Neural progenitor cell (in vitro differentiated cells): ENCODE measurements at regions not wholly inside any gene's neighbourhood (a gene's known extent, or its start where the extent isn't known, plus 50 kb on each side); places are given as distances from the start of the nearest gene placed in this dataset.

Experiments used
- DNase-seq: peaks from one replicate; pipeline ENCODE4 v3.0.0-alpha.2; 2016; ENCODE audit warnings: low spot score
- H2AFZ ChIP-seq: fragments of 200-600 bp; sonication (generic); replicated peaks from 2 replicates; pipeline ENCODE4 v1.6.1; 2016; ENCODE audit warnings: antibody characterized with exemption
- H3F3A ChIP-seq: fragments of 200-600 bp; sonication (generic); 2 replicates; pipeline ENCODE4 v1.6.1; 2016; ENCODE audit warnings: antibody characterized with exemption, low read depth
- H3K27ac ChIP-seq: fragments of 200-600 bp; sonication (generic); 2 replicates; pipeline ENCODE4 v1.5.1; 2016; ENCODE audit warnings: mild to moderate bottlenecking
- H3K27me3 ChIP-seq: fragments of 200-600 bp; sonication (generic); 2 replicates; pipeline ENCODE4 v1.6.1; 2016; ENCODE audit warnings: mild to moderate bottlenecking, moderate library complexity
- H3K36me3 ChIP-seq: fragments of 200-600 bp; sonication (generic); 2 replicates; pipeline ENCODE4 v1.5.1; 2016
- H3K4me1 ChIP-seq: fragments of 200-600 bp; sonication (generic); 2 replicates; pipeline ENCODE4 v1.6.1; 2016; ENCODE audit warnings: mixed run types
- H3K4me2 ChIP-seq: fragments of 200-600 bp; sonication (generic); 2 replicates; pipeline ENCODE4 v1.6.1; 2016
- H3K4me3 ChIP-seq: fragments of 200-600 bp; sonication (generic); 2 replicates; pipeline ENCODE4 v1.5.1; 2016
- H3K79me2 ChIP-seq: fragments of 200-600 bp; sonication (generic); 2 replicates; pipeline ENCODE4 v1.6.1; 2016; ENCODE audit warnings: low read depth
- H3K9ac ChIP-seq: fragments of 200-600 bp; sonication (generic); 2 replicates; pipeline ENCODE4 v1.6.1; 2016
- H3K9me3 ChIP-seq: fragments of 200-600 bp; sonication (generic); 2 replicates; pipeline ENCODE4 v1.5.1; 2016; ENCODE audit warnings: low read depth
- H4K20me1 ChIP-seq: fragments of 200-600 bp; sonication (generic); 2 replicates; pipeline ENCODE4 v1.6.1; 2016; ENCODE audit warnings: low read depth
- H3K27ac Mint-ChIP-seq: 3 replicates; pipeline ENCODE4 v1.8.0; 2021; ENCODE audit warnings: mixed read lengths
- H3K27me3 Mint-ChIP-seq: 2 replicates; pipeline ENCODE4 v1.8.0; 2022; ENCODE audit warnings: low read depth, mild to moderate bottlenecking, inconsistent platforms, moderate library complexity, mixed read lengths; ENCODE audit not compliant: insufficient read depth
- H3K36me3 Mint-ChIP-seq: 3 replicates; pipeline ENCODE4 v1.8.0; 2021; ENCODE audit warnings: mixed read lengths
- H3K4me1 Mint-ChIP-seq: 3 replicates; pipeline ENCODE4 v1.8.0; 2021; ENCODE audit warnings: mixed read lengths
- H3K4me3 Mint-ChIP-seq: 3 replicates; pipeline ENCODE4 v1.8.0; 2021; ENCODE audit warnings: mild to moderate bottlenecking, moderate library complexity, mixed read lengths
- H3K9me3 Mint-ChIP-seq: 3 replicates; pipeline ENCODE4 v1.8.0; 2020; ENCODE audit warnings: mixed read lengths
- EZH2 ChIP-seq: fragments of 200-600 bp; sonication (generic); IDR thresholded peaks from 2 replicates; pipeline ENCODE4 v1.6.1; 2017; ENCODE audit warnings: antibody characterized with exemption, mild to moderate bottlenecking, moderate library complexity
- EZH2phosphoT487 ChIP-seq: fragments of 200-600 bp; sonication (generic); IDR thresholded peaks from 2 replicates; pipeline ENCODE4 v1.6.1; 2017; ENCODE audit warnings: antibody characterized with exemption
- TF ChIP-seq, protein P1 (sequence below): fragments of 200-600 bp; sonication (generic); IDR thresholded peaks from 2 replicates; pipeline ENCODE4 v1.5.1; 2017; ENCODE audit warnings: antibody characterized with exemption, mild to moderate bottlenecking

DNA sequence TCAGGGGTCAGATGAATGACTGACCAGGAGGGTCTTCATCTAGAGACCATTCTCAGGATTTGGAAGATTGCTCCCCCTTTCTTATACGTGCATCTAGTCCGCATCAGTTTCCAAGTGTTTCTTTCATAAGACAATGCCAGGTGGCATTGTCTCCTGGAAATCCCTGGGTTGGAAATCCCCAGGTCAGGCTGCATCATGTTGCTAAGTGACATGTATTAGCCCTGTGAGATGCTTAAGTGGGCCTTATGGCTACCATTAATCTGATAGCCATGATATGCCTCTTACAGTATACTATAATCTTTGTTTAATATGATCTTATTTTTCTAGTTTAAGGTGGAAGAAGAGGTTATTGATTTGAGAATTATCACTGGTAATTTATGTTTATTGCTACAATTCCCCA is 92.8 kb downstream of the DIO3 start:
- no peaks in the 10 kb centered on the region for H3K36me3 Mint-ChIP-seq
- H3K9me3 ChIP-seq: no peaks in the 10 kb centered on the region
- TF ChIP-seq, protein P1, sequence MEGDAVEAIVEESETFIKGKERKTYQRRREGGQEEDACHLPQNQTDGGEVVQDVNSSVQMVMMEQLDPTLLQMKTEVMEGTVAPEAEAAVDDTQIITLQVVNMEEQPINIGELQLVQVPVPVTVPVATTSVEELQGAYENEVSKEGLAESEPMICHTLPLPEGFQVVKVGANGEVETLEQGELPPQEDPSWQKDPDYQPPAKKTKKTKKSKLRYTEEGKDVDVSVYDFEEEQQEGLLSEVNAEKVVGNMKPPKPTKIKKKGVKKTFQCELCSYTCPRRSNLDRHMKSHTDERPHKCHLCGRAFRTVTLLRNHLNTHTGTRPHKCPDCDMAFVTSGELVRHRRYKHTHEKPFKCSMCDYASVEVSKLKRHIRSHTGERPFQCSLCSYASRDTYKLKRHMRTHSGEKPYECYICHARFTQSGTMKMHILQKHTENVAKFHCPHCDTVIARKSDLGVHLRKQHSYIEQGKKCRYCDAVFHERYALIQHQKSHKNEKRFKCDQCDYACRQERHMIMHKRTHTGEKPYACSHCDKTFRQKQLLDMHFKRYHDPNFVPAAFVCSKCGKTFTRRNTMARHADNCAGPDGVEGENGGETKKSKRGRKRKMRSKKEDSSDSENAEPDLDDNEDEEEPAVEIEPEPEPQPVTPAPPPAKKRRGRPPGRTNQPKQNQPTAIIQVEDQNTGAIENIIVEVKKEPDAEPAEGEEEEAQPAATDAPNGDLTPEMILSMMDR: no peak
- no peak for TF ChIP-seq EZH2phosphoT487
- TF ChIP-seq EZH2: no peak
- H4K20me1 ChIP-seq: no peaks in the 10 kb centered on the region
- H3K27me3 ChIP-seq: peaks cover 89% of the 10 kb centered on the region
- DNase-seq: no peak
- H3K27me3 Mint-ChIP-seq: no peaks in the 10 kb centered on the region
- no peaks in the 10 kb centered on the region for H3K36me3 ChIP-seq
- H3K4me1 ChIP-seq: no peaks in the 10 kb centered on the region
- no peaks in the 10 kb centered on the region for H3F3A ChIP-seq
- no peak overlapping the region for H3K27ac Mint-ChIP-seq
- no peak overlapping the region for H3K27ac ChIP-seq
- H3K4me3 ChIP-seq: no peak overlapping the region
- no peak overlapping the region for H2AFZ ChIP-seq
- H3K4me1 Mint-ChIP-seq: no peaks in the 10 kb centered on the region
- H3K4me2 ChIP-seq: no peak overlapping the region
- no peak overlapping the region for H3K4me3 Mint-ChIP-seq
- H3K9ac ChIP-seq: no peak overlapping the region
- no peaks in the 10 kb centered on the region for H3K79me2 ChIP-seq
- no peaks in the 10 kb centered on the region for H3K9me3 Mint-ChIP-seq

DNA sequence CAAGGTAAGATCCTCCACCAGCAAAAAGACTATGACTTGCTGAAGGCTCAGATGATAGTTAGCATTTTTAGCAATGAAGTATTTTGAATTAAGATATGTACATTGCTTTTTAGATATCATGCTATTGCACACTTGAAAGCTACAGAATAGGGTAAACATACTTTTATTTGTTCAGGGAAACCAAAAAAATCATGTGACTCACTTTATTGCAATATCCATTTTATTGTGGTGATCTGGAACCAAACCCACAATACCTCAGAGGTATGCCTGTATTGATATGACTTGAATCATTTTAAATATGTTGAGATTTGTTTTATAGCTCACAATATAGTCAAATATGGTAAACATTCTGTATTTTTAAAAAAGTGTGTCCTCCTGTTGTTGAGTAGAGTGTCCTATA is 96.1 kb downstream of the DIO3 start:
- Histone ChIP-seq H4K20me1 (no peaks in the 10 kb centered on the region), H2AFZ (no peak overlapping the region), H3K79me2 (no peaks in the 10 kb centered on the region), H3K9ac (no peak overlapping the region), H3K27me3 (peaks cover 98% of the 10 kb centered on the region), H3K4me1 (no peaks in the 10 kb centered on the region), H3K36me3 (no peaks in the 10 kb centered on the region), H3K4me2 (no peak overlapping the region), H3K27ac (no peak overlapping the region), H3K9me3 (no peaks in the 10 kb centered on the region), H3K4me3 (no peak overlapping the region), H3F3A (no peaks in the 10 kb centered on the region)
- no peaks in the 10 kb centered on the region for H3K27me3 Mint-ChIP-seq
- H3K4me1 Mint-ChIP-seq: no peaks in the 10 kb centered on the region
- H3K27ac Mint-ChIP-seq: no peak overlapping the region
- TF ChIP-seq EZH2phosphoT487 (no peak), EZH2 (no peak)
- TF ChIP-seq, protein P1: no peak
- H3K9me3 Mint-ChIP-seq: no peaks in the 10 kb centered on the region
- H3K4me3 Mint-ChIP-seq: no peak overlapping the region
- no peak for DNase-seq
- H3K36me3 Mint-ChIP-seq: no peaks in the 10 kb centered on the region

DNA sequence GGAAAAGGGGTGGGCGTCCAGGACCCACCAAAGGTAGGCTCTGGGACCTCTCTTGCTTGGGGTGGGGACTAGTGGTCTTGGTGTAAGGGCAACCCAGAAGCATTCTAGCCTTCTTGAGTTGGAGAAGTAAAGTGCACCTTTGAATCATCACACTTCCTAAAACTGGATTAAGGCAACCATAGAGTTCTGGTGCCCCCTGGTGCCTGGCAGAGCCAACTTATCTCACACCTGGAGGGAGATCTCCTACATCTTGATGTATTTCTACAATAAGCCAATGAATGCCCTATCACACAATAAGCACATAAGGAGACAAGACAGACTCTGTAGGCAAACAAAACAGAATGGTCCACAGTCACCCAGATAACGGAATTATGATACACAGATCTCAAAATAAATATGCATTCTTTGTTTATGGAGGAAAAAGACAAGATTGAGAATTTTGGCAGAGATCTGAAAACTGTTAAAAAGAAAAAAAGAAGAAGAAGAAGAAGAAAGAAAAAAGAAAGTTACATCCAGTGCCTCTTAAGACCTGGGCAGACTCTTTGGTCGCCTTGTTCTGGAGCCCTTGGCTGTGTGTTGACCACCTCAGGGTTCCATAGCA is 95.9 kb upstream of the PPP2R5C start:
- DNase-seq: peak; percentile 66
- Histone ChIP-seq H3K9ac (no peak overlapping the region), H3F3A (no peaks in the 10 kb centered on the region), H4K20me1 (no peaks in the 10 kb centered on the region), H3K27ac (no peak overlapping the region), H3K79me2 (no peaks in the 10 kb centered on the region), H3K9me3 (no peaks in the 10 kb centered on the region), H3K4me3 (no peak overlapping the region), H2AFZ (no peak overlapping the region), H3K36me3 (no peaks in the 10 kb centered on the region), H3K27me3 (peaks cover 38% of the 10 kb centered on the region), H3K4me1 (no peaks in the 10 kb centered on the region), H3K4me2 (no peak overlapping the region)
- Mint-ChIP-seq H3K27ac (no peak overlapping the region), H3K9me3 (peaks cover 16% of the 10 kb centered on the region), H3K36me3 (no peaks in the 10 kb centered on the region), H3K4me1 (no peaks in the 10 kb centered on the region), H3K4me3 (no peak overlapping the region), H3K27me3 (peaks cover 2% of the 10 kb centered on the region)
- TF ChIP-seq, protein P1: peak; percentile 72
- TF ChIP-seq EZH2phosphoT487: no peak
